ENCODE measurements at regions not wholly inside any gene's neighbourhood (a gene's known extent, or its start where the extent isn't known, plus 50 kb on each side); places are given as distances from the start of the nearest gene placed in this dataset.
"Not testable (repeated sequence)": the region's sequence is repeated elsewhere in the genome, so short reads cannot be mapped to it uniquely, and the experiment has no call there.

DNA sequence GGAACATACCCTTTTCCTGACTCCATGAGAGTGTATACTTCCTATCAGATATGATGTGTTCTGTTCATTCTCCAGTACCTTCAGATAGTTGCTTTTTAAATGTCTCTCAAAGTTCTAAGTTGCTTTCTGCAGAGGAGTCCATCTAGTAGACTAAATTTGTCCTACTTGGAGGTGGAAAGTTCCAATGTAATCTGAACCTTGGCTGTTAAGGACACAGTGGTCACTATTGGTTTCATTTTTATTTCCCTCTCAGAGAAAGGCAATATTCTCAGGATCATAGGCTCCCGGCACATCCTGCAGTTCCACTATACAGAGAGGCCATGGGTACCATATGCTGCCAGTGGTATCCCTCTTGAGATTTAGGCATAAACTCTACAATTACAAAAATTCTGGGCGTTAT lies 634.6 kb downstream of the LRRC70 start:
- DNase-seq (ENCODE audit: low spot score): no peak

DNA sequence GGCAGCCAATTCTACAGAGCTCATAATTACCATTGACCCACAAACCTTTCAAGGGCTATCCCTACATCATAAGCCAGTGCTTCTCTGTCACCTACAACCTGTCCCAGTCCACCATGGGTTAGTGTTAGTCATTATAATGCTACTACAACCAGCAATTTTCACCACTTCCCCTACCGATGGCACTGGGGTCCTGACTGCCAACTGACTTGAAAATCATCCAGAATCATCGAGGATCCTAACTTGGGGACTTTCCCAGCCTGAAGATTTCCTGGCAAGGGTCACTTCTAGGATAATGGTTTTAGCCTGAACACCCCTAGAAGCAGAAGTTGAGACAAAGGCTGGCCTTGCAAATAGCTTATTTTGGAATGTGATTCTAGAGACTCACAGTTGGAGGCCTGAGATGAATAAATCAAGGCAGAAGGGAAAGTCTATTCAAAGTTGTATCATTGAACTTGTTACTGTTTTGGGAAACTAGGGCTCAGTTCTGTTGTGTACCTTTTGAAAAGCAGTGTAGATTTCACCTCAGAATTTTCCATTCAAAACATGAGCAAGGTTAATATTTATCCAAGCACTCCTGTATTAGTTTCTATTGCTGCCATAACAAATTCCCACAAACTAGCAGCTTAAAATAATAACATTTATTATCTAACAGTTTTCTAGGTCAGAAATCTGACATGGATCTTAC lies 633.0 kb downstream of the LRRC70 start:
- no peak for DNase-seq (ENCODE audit: low spot score)

DNA sequence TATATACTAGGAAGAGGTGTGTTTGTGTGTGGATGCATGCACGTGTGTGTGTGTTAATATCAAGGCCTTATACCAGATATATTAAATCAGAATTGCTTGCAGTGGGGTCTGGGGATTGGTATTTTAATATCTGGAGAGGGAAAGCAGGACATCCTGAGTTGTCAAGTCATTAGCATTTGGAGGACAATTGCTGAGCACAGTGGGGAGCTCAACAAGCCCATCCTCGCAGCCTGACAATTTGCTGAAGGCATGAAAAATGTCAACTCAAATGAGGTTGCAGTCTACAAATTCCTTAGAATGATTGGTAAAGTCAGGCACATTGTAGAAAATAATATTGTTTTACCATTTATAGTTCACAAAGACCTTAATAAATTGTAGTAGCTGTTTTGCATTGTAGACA lies 627.4 kb downstream of the LRRC70 start:
- DNase-seq (ENCODE audit: low spot score): no peak

DNA sequence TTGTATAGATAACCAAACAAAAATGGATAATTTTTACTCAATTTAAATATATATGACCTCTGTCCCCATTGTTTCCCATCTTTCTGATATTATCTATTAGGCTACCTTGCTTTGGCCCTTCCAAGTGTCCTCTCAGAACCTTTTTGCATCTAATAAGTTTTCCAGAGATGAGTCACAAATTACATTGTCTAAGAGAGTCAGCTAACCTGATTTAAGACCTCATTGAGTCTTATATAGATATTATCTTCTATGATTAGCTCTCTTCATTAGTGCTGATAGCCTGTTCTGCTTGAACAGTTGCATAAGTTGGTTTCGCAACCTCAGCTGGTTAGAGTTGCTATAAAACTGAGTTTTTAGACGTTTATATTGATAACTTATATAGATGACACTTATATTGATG lies 623.1 kb downstream of the LRRC70 start:
- DNase-seq (ENCODE audit: low spot score): no peak

DNA sequence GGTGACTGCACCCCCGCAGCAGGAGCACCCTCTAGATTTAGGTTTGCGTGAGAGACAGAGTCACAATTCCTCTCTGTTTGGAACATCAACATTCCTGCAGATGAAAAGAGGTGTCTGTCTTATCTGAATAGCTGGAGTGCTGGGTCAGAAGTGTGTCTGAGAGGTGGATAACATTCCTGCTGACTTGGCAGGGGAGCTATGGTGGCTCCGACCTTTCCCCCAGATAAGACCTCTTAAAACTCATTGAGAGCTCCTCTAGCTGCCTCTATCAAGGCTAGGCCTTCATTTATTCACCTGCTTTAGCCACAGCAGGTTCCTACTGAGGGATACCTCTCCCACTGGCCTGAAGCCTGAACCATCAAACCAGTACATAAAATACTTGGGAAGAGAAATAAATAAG lies 615.5 kb downstream of the LRRC70 start:
- DNase-seq (ENCODE audit: low spot score): no peak

DNA sequence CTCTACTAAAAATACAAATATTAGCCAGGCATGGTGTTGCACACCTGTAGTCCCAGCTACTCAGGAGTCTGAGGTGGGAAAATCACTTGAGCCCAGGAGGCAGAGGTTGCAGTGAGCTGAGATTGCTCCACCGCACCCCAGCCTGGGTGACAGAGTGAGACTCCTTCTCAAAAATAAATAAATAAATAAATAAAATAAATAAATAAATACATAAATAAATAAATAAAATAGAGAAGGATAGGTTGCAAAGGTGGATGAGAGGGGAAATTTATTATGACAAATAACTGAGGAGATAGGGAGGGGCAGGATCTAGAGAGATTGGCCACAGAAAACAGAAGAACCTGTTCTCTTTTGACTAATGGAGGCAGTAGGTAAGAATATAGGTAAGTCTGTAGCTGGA lies 601.6 kb downstream of the LRRC70 start:
- DNase-seq (ENCODE audit: low spot score): not testable (repeated sequence)

DNA sequence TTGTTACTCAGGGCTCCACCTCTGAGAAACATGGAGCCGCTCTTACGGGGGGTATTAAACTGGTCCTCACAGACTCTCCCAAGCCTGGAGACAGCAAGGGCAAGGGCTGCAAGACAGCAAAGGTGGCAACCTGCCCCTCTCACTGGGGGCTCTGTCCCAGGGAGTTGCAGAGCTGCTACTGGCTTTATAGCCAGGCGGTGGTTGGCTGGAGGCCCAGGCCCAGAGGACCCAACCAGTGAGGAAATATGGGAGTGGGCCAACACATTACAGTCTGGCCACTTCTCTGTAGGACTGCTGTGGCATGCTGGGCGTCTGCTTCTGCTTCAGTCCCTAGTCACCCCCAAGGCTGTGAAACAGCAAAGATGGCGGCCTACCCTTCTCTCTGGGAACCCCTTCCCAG lies 597.2 kb downstream of the LRRC70 start:
- no peak for DNase-seq (ENCODE audit: low spot score)

DNA sequence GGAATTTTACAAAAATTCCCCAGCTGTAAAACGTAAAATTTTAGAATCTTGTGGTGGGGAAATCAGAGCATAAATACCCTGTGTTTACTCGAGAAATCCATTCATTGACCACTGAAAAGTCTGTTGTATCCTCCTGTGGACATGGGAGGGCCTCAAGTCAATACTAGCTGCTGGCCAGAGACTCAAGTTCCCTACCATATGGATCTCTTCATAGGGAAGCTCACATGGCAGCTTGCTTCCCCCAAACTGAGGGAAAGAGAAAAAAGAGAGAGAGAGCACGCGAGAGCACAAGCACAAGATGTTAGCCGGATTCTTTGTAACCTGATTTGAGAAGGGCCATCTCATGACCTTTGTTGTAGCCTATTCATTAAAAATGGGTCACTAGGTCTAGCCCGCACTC lies 591.9 kb downstream of the LRRC70 start:
- DNase-seq (ENCODE audit: low spot score): no peak

DNA sequence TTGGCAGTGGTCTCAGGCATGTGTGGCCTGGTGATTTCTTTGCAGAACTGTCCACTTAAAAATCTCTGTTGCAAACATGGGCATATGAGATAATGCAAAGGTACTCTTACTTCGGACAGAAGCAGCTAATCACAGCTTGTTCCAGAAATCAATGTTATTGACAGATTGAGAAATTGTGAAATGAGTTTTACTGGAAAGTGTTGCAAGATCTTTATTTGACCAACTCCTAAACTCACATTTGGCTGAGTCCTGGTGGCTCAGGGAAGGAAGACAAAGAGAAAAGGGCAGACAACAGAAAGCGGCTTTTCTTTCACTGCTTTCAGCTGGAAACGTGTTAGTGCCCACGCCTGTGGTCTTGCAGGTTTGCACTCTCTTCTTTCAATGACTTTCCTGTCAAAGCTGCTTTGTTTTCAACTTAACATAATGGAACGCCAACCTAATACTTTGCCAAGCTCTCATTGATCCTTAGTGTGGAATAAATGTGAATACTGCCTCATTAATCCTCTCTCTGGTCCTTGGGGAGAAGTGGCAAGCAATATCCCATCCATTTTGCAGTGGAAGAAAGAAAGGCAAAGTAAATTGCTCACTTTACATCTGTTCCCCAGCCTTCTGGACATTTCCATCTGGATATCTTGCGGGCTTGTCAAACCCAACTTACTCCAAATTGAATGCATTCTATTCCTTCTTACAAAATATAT lies 586.4 kb downstream of the LRRC70 start:
- no peak for DNase-seq (ENCODE audit: low spot score)

DNA sequence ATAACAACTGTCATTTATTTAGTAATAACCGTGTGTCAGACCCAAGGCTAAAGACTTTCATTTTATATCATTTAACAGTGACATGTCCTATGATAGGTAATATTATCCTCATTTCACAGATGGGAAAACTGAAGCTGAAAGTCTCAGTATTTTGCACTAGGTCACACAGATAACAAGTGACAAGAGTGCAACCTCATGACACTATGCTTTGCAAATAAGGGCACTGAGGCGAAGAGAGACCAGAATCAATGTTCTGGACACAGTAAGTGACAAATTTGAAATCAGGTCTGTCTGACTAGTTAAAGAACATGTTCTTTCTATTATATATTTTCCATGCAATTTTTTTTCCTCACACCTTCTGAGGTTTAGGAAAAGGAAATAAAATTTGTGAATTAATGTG lies 585.7 kb downstream of the LRRC70 start:
- no peak for DNase-seq (ENCODE audit: low spot score)

DNA sequence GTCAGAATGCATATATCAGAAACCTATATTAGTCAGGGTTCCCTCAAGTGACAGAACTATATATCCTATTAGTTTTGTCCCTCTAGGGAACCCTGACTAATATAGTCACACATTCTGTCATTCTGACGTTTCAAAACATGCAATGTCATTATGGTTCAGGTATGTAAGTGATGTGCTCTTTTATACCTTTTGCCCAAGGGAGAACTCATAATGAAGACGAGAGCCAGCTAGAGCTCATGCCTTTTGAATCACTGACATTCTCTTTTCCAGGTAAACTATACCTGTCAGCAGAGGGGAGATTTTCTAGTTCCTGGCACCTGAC lies 576.7 kb downstream of the LRRC70 start:
- DNase-seq (ENCODE audit: low spot score): no peak

DNA sequence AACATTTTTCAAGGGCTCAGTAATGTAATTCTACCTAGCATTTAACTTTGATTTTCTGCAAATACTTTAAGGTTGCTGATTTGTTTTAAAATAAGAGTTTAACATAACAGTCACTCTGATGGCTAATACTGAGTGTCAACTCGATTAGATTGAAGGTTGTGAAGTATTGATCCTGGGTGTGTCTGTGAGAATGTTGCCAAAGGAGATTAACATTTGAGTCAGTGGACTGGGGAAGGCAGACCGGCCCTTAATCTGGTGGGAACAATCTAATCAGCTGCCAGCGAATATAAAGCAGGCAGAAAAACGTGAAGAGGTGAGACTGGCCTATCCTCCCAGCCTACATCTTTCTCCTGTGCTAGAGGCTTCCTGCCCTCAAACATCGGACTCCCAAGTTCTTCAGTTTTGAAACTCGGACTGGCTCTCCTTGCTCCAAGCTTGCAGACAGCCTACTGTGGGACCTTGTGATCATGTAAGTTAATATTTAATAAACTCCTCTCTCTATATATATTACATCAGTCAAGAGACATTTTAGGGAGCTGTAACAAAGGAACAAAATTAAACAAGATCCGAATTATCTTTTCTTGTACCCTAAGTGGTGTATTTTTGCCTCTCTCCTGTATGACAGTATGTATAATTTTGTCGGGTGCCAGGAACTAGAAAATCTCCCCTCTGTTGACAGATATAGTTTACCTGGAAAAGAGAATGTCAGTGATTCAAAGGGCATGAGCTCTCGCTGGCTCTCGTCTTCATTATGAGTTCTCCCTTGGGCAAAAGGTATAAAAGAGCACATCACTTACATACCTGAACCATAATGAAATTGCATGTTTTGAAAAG lies 576.1 kb downstream of the LRRC70 start:
- DNase-seq (ENCODE audit: low spot score): no peak

DNA sequence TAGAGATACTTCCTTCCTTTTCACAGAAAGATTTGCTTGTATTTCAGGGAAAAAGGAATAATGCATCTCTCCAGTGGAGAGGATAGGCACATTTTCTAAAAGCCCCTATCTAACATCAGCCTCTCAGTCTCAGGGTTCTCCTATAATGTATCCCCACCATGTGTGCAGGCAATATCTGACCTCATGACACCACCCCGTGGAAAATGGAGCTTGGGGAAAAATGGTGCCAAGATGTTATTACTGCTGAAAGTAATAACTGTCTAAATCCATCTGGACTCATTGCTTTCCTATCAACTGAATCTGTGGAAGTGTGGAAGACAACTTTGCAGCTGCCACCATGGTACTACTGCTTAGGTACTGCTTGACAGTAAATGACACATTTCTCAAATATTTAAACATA lies 574.3 kb downstream of the LRRC70 start:
- no peak for DNase-seq (ENCODE audit: low spot score)

DNA sequence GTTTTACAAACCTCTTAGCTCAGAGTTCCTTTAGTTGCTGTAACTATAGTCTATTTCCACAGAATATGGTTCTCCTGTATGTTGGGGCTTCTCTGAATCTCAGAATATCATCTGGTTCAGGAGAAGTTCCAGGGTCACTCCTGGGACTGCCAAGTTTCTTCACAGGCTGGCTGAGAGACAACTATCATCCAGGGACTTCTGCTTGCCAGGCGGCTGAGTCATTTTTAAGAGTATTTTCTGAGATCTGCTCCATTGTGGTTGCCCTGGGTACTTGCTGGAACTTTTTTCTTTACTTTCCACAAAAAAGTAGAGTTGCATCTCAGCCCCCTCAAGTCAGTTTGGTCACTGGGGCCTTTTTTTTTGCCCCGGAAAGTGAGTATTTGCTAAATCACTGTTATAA lies 566.5 kb downstream of the LRRC70 start:
- DNase-seq (ENCODE audit: low spot score): no peak

DNA sequence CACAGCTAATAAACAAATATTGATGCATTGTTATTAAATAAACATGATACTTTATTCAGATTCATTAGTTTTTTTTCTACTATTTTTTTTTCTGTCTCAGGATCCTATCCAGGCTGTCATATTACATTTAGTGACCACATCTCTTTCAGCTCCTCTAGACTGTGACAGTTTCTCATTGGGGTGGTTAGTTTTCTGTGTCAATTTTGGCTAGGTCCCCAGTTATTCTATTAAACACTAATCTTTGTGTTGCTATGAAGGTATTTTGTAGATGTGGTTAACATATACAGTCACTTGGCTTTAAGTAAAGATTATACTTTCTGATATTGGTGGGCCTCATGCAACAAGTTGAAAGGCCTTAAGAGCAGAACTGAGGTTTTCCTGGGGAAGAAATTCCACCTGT lies 563.0 kb downstream of the LRRC70 start:
- no peak for DNase-seq (ENCODE audit: low spot score)

DNA sequence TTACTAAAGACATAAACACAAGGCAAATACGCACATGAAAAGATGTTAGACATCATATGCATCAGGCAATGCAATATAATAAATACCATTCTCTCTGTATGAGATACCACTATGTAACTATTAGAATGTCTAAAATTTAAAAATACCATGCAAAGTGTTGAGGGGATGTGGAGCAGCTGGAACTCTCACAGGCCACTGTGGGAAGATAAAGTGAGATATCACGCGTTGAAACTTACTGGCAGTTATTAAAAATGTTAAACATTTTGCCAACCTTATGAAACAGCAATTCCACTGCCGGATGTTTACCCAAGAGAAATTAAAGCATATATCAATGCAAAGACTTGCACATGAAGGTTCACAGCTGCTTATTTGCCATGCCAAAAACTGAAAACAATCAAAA lies 556.7 kb downstream of the LRRC70 start:
- no peak for DNase-seq (ENCODE audit: low spot score)

DNA sequence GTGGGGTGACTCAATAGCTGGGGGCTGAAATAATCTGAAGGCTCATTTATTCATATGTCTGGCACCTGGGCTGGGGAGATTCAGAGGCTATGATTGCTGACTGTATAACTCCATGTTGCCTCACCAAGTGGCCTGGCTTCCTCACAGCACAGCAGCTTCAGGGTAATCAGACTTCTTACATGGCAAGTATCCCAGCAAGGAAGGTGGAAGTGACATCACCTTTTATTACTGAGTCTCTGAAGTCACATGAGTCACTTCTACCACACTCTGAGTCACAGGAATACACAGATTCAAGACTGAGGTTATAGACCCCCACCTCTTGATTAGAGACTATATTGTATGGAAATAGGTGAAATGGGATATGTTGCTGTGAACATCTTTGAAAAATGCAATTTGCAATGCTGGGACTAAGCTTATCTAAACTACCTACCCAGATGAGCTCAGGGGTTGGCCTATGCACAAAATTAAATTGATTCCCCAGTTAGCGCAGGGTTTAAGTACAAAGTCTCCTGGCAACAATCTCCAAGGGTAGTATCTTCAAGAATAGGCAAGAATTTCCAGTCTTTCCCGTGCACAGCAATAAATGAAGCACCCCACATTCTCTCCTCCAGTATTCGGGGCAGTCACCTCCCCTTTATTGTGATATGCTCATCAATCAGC lies 553.1 kb downstream of the LRRC70 start:
- peak; percentile 9 for DNase-seq (ENCODE audit: low spot score)

DNA sequence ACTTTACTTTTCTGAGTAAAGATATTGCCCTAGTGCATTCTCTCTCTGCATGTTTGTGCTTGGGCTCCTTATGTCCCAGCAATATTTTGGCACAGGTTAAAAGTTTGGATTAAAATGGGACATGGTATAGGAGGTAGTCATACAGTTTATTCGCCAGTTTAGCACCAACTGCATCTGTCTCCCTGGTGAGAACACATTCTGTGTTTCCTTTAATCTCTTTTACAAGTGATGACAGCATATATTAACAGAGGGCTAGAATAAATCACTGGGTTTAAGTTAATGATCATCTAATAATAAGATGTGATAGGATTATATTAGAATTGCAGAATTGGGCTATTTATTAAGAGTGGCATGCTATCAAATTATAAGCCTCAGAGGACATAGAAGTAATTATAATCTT lies 550.1 kb downstream of the LRRC70 start:
- DNase-seq (ENCODE audit: low spot score): no peak

DNA sequence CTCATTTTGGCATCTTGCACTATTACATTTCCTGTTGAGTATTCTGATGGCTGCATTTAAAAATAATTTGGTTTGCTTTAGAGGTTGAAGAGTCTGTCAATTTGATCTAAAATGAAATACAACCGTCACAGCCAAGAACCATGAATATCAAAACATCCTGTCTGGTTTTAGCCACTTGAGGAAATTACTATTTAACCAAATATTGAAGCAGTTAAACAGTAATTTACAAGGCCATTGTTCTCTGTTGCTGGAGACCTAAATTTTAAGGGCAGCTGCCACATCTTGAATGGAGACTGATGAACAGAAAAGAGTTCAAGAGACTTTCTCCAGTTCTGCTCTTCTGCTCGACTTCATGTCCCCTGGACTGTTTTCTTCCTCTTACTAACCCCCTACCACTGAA lies 549.4 kb downstream of the LRRC70 start:
- no peak for DNase-seq (ENCODE audit: low spot score)

DNA sequence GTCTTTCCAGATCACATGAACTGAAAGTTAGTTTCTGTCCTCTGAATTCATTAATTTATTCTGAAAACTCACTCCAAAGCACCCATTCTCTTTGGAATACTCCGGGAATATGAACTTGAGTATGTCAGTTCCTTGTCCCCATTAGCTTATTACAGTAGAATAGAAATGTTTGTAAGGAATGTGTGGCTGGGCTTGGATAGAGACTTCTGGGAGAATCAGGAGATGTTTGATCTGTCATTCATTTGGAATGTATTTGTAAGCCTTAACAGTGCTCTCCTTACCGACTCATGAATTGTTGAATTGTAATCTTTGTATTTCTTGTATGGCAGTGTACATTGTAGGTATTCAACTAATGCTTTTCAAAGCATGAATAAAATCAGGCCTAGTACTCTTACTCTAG lies 548.4 kb downstream of the LRRC70 start:
- DNase-seq (ENCODE audit: low spot score): no peak

DNA sequence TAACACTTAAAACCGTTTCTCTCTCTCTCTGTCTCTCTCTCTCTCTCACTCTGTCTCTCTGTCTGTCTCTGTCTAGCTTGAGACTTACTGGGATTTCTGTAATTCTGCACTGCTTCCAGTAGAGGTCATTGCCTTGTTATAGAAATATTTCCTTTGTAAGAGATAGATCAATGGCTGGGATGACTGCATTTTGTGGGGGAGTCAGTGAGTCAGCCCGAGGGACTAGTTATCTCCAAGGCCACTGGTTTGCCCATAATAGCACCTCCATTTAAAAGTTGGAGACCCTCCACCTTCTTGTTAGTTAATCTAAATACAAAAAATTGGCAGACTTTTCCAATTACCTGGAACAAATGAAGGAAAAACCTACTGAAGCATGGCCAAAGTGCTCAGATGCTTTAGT lies 547.2 kb downstream of the LRRC70 start:
- peak; percentile 39 for DNase-seq (ENCODE audit: low spot score)

DNA sequence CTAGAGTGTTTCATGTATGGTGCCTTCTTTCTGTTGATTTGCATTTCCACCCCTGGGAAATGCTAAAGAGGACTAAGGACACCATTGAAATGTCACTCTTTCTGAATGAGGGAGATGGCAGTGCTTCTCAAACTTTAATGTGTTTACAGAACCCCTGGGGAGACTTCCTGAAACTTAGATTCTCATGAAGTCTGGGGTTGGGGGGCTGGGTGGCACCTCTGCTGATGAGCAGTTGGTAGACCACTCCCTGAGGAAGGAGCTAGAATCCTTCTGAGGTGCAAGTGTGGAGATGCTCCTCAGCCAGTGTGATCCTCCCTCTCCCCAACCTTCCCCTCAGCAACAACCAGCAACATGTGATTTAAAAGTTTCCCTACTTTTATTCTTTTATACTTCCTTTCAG lies 546.8 kb downstream of the LRRC70 start:
- DNase-seq (ENCODE audit: low spot score): no peak

DNA sequence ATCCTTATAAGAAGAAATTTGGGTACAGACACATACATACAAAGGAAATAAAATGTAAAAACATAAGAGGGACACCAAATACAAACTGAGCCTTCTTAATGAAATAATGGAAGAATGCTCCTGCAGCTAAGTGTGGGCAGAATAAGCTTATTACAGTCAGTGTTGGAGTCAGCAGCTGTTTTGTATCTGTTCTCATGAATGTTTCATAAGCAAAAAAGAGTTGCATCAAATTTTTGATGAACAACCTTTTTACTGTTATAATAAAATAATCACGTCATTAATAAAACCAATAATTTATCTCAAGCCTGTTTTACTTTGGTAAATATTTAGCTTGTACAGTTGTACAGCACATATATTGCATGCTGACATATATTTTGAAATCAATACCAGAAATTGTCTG lies 545.6 kb downstream of the LRRC70 start:
- DNase-seq (ENCODE audit: low spot score): no peak
